Activated CD4-positive, alpha-beta memory T cell treated with anti-CD3 and anti-CD28 coated beads for 36 hours (primary cell): ENCODE measurements at regions not wholly inside any gene's neighbourhood (a gene's known extent, or its start where the extent isn't known, plus 50 kb on each side); places are given as distances from the start of the nearest gene placed in this dataset.

Source experiments
- CTCF ChIA-PET: fragments of 350-600 bp; sonication (Branson Sonifier 250); formaldehyde crosslinking; loops from one replicate; lab custom pipeline; 2021; ENCODE audit warnings: antibody characterized with exemption, inconsistent platforms; lab: Charles Lee
- POLR2A ChIA-PET: fragments of 350-600 bp; sonication (Branson Sonifier 250); formaldehyde crosslinking; loops from one replicate; lab custom pipeline; 2021; ENCODE audit warnings: antibody characterized with exemption; lab: Charles Lee
- DNase-seq: peaks from one replicate; pipeline ENCODE4 v3.0.0-alpha.2; 2020
- H3K27ac Mint-ChIP-seq: one replicate; pipeline ENCODE4 v1.8.0; 2021; ENCODE audit warnings: mixed read lengths
- H3K27me3 Mint-ChIP-seq: one replicate; pipeline ENCODE4 v1.8.0; 2021; ENCODE audit warnings: mixed read lengths
- H3K36me3 Mint-ChIP-seq: one replicate; pipeline ENCODE4 v1.8.0; 2021; ENCODE audit warnings: mixed read lengths
- H3K4me1 Mint-ChIP-seq: one replicate; pipeline ENCODE4 v1.8.0; 2021; ENCODE audit warnings: low read depth, mixed read lengths
- H3K4me3 Mint-ChIP-seq: one replicate; pipeline ENCODE4 v1.8.0; 2021; ENCODE audit warnings: mild to moderate bottlenecking, mixed read lengths
- H3K9me3 Mint-ChIP-seq: one replicate; pipeline ENCODE4 v1.8.0; 2021; ENCODE audit warnings: mixed read lengths
- intact Hi-C: fragments of 100-400 bp; cut with micrococcal nuclease; formaldehyde crosslinking; loops from one replicate; pipeline ENCODE4 v1.15.1; 2023

GRCh38 chr11:8775332-8775731 is 92.7 kb downstream of the RPL27A start:
- no peak for DNase-seq
- Mint-ChIP-seq H3K27ac (no peak overlapping the region), H3K36me3 (no peaks in the 10 kb centered on the region), H3K4me1 (peaks cover 3% of the 10 kb centered on the region), H3K4me3 (no peak overlapping the region), H3K27me3 (peaks cover 4% of the 10 kb centered on the region), H3K9me3 (no peaks in the 10 kb centered on the region)
- ChIA-PET POLR2A (no interaction called here), CTCF (no interaction called here)
- intact Hi-C loops: no loop called here

DNA sequence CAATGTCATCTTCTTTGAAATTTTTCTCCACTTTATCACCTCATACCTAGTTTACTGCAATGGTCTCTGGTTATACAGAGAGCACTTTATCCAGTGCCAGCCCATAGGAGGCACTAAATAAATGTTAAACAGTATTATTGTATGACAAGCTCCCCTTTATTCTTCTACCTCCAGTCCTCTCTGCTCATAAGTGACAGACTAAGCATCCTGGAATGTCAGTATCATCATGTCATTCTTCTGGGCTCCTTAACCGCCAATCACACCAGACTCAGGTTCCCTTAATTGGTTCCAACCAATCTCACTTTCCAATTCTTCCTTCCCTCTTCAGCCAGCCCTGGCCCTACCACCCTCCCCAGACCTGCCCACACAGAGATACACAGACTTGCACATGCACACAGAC is 93.1 kb downstream of the RPL27A start:
- no peak overlapping the region for H3K4me3 Mint-ChIP-seq
- intact Hi-C loops: no loop called here
- DNase-seq: no peak
- H3K4me1 Mint-ChIP-seq: peaks cover 3% of the 10 kb centered on the region
- ChIA-PET POLR2A (no interaction called here), CTCF (no interaction called here)
- H3K36me3 Mint-ChIP-seq: no peaks in the 10 kb centered on the region
- H3K27me3 Mint-ChIP-seq: peaks cover 4% of the 10 kb centered on the region
- no peaks in the 10 kb centered on the region for H3K9me3 Mint-ChIP-seq
- H3K27ac Mint-ChIP-seq: no peak overlapping the region

- Mint-ChIP-seq H3K27me3 (peaks cover 4% of the 10 kb centered on the region), H3K36me3 (no peaks in the 10 kb centered on the region)
- CTCF ChIA-PET: no interaction called here
Observed at GRCh38 chr11:8776209-8776608, 93.6 kb downstream of the RPL27A start.

GRCh38 chr11:8777907-8778767 is 95.5 kb downstream of the RPL27A start:
- POLR2A ChIA-PET: no interaction called here
- H3K27me3 Mint-ChIP-seq: peaks cover 4% of the 10 kb centered on the region
- CTCF ChIA-PET: no interaction called here
- H3K4me1 Mint-ChIP-seq: peaks cover 3% of the 10 kb centered on the region
- H3K27ac Mint-ChIP-seq: no peak overlapping the region
- intact Hi-C loops: no loop called here
- no peak for DNase-seq
- H3K9me3 Mint-ChIP-seq: no peaks in the 10 kb centered on the region
- no peaks in the 10 kb centered on the region for H3K36me3 Mint-ChIP-seq
- no peak overlapping the region for H3K4me3 Mint-ChIP-seq

More at GRCh38 chr11:8776209-8776608, 93.6 kb downstream of the RPL27A start:
- H3K27ac Mint-ChIP-seq: no peak overlapping the region
- POLR2A ChIA-PET: no interaction called here
- H3K4me1 Mint-ChIP-seq: peaks cover 3% of the 10 kb centered on the region
- H3K4me3 Mint-ChIP-seq: no peak overlapping the region
- H3K9me3 Mint-ChIP-seq: no peaks in the 10 kb centered on the region
- intact Hi-C loops: no loop called here
- DNase-seq: no peak

- no peak for DNase-seq
- no peaks in the 10 kb centered on the region for H3K4me1 Mint-ChIP-seq
- intact Hi-C loops: no loop called here
- ChIA-PET CTCF (no interaction called here), POLR2A (no interaction called here)
- no peaks in the 10 kb centered on the region for H3K36me3 Mint-ChIP-seq
- H3K4me3 Mint-ChIP-seq: no peak overlapping the region
- no peak overlapping the region for H3K27ac Mint-ChIP-seq
- H3K27me3 Mint-ChIP-seq: peaks cover 4% of the 10 kb centered on the region
- H3K9me3 Mint-ChIP-seq: no peaks in the 10 kb centered on the region
Observed at GRCh38 chr11:8779107-8779506, 96.5 kb downstream of the RPL27A start.

- no peaks in the 10 kb centered on the region for H3K36me3 Mint-ChIP-seq
Observed at GRCh38 chr11:8779732-8780131, 97.1 kb downstream of the RPL27A start.

DNA sequence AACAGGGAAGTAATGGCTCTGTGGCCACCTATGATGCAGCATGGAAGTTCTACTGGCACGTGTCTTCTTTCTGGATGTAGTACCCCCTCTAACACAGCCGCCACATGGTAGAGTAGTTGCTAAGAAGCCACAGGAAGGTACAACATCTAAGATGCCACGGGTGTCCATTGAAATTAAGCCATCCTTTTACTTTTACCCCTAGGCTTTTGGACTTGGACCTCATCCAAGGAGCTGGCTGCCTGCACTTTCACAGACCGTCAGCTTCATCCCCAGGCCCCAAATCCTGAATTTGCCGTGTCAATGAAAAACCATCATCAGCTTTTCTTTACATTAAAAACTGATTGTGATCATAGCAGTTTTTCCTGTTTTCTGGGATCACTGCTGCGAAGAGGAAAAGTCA is 102.4 kb downstream of the RPL27A start:
- ChIA-PET CTCF (no interaction called here), POLR2A (no interaction called here)
- Mint-ChIP-seq H3K9me3 (no peaks in the 10 kb centered on the region), H3K4me3 (no peak overlapping the region), H3K27me3 (peaks cover 1% of the 10 kb centered on the region), H3K27ac (no peak overlapping the region), H3K36me3 (no peaks in the 10 kb centered on the region), H3K4me1 (no peaks in the 10 kb centered on the region)
- no peak for DNase-seq
- intact Hi-C loops: no loop called here

More at GRCh38 chr11:8779732-8780131, 97.1 kb downstream of the RPL27A start:
- no peak for DNase-seq
- Mint-ChIP-seq H3K27me3 (peaks cover 4% of the 10 kb centered on the region), H3K9me3 (no peaks in the 10 kb centered on the region), H3K4me3 (no peak overlapping the region), H3K27ac (no peak overlapping the region), H3K4me1 (no peaks in the 10 kb centered on the region)
- intact Hi-C loops: no loop called here
- ChIA-PET POLR2A (no interaction called here), CTCF (interaction anchor here (0.6 kb wide), 1 partner anchor 9 kb away, joined by 3 read pairs; no protein-coding TSS in a partner anchor)

DNA sequence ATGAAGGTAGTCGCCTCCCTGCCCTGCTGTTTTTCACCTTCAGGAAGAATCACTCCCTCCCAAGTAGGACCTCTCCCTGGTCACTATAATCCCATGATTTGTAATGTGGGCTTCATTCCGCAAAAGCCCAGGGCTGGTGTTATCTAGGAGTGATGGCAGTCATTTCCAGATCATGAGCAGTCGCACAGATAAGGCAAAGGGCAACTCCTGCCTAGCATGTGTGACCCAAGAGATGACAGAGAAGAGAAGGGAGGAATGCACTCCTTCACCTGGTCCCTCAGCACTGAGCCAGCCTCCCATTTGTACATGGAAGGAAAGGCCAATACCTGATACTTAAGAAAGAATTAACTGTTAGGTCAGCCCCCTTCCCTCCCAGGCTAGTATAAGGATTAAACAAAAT is 102.9 kb downstream of the RPL27A start:
- ChIA-PET CTCF (no interaction called here), POLR2A (no interaction called here)
- H3K9me3 Mint-ChIP-seq: no peaks in the 10 kb centered on the region
- DNase-seq: no peak
- no peak overlapping the region for H3K27ac Mint-ChIP-seq
- no peaks in the 10 kb centered on the region for H3K4me1 Mint-ChIP-seq
- H3K36me3 Mint-ChIP-seq: no peaks in the 10 kb centered on the region
- intact Hi-C loops: no loop called here
- H3K27me3 Mint-ChIP-seq: no peaks in the 10 kb centered on the region
- H3K4me3 Mint-ChIP-seq: no peak overlapping the region

GRCh38 chr11:8785998-8786397 is 103.4 kb downstream of the RPL27A start:
- intact Hi-C loops: no loop called here
- ChIA-PET POLR2A (no interaction called here), CTCF (no interaction called here)
- Mint-ChIP-seq H3K36me3 (no peaks in the 10 kb centered on the region), H3K9me3 (no peaks in the 10 kb centered on the region), H3K27me3 (no peaks in the 10 kb centered on the region), H3K27ac (no peak overlapping the region), H3K4me3 (no peak overlapping the region), H3K4me1 (no peaks in the 10 kb centered on the region)
- no peak for DNase-seq

- H3K36me3 Mint-ChIP-seq: no peaks in the 10 kb centered on the region
- H3K9me3 Mint-ChIP-seq: no peaks in the 10 kb centered on the region
- ChIA-PET POLR2A (no interaction called here), CTCF (no interaction called here)
- no peaks in the 10 kb centered on the region for H3K27me3 Mint-ChIP-seq
- DNase-seq: no peak
- no peaks in the 10 kb centered on the region for H3K4me1 Mint-ChIP-seq
- intact Hi-C loops: no loop called here
- no peak overlapping the region for H3K4me3 Mint-ChIP-seq
- no peak overlapping the region for H3K27ac Mint-ChIP-seq
Observed at GRCh38 chr11:8786933-8787332, 104.3 kb downstream of the RPL27A start.

- intact Hi-C loops: no loop called here
- ChIA-PET POLR2A (no interaction called here), CTCF (no interaction called here)
- no peaks in the 10 kb centered on the region for H3K9me3 Mint-ChIP-seq
- DNase-seq: no peak
- H3K27me3 Mint-ChIP-seq: no peaks in the 10 kb centered on the region
- H3K4me3 Mint-ChIP-seq: no peak overlapping the region
- no peaks in the 10 kb centered on the region for H3K4me1 Mint-ChIP-seq
- no peak overlapping the region for H3K27ac Mint-ChIP-seq
- H3K36me3 Mint-ChIP-seq: no peaks in the 10 kb centered on the region
Observed at GRCh38 chr11:8787372-8787771, 104.8 kb downstream of the RPL27A start.

DNA sequence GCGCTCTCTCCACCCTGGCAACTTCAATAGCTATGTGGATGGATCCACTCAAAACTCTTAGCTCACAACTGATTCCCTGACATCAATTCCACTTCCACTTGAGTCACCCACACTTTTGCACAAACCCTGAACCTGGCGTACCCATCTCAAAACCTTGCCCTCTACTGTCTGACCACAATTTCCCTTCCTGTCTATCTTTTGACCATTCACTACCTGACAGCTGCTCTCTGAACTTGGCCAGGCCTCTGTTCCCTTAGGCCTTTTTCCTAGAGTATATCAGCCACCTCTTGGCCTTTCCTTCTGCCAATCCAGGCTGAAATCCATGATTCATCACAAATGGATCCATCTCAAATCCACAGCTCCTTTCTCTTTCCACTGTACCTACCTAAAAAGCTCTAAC is 106.0 kb downstream of the RPL27A start:
- POLR2A ChIA-PET: no interaction called here
- no peaks in the 10 kb centered on the region for H3K4me1 Mint-ChIP-seq
- CTCF ChIA-PET: interaction anchor here (0.6 to 0.9 kb wide), 2 partner anchors 9 to 25 kb away, joined by 3 read pairs; no protein-coding TSS in a partner anchor
- H3K36me3 Mint-ChIP-seq: no peaks in the 10 kb centered on the region
- no peaks in the 10 kb centered on the region for H3K9me3 Mint-ChIP-seq
- intact Hi-C loops: no loop called here
- no peak overlapping the region for H3K4me3 Mint-ChIP-seq
- DNase-seq: no peak
- no peaks in the 10 kb centered on the region for H3K27me3 Mint-ChIP-seq
- no peak overlapping the region for H3K27ac Mint-ChIP-seq

- ChIA-PET POLR2A (no interaction called here), CTCF (no interaction called here)
- H3K27ac Mint-ChIP-seq: no peak overlapping the region
- H3K4me1 Mint-ChIP-seq: no peaks in the 10 kb centered on the region
- DNase-seq: no peak
- no peaks in the 10 kb centered on the region for H3K27me3 Mint-ChIP-seq
- intact Hi-C loops: no loop called here
- no peaks in the 10 kb centered on the region for H3K36me3 Mint-ChIP-seq
- H3K4me3 Mint-ChIP-seq: no peak overlapping the region
- H3K9me3 Mint-ChIP-seq: no peaks in the 10 kb centered on the region
Observed at GRCh38 chr11:8789864-8790263, 107.3 kb downstream of the RPL27A start.
